ENCODE measurements at regions not wholly inside any gene's neighbourhood (a gene's known extent, or its start where the extent isn't known, plus 50 kb on each side); places are given as distances from the start of the nearest gene placed in this dataset.
A peak's percentile ranks its signal among the peaks of the same experiment; 100 is the strongest.
"Not testable (repeated sequence)": the region's sequence is repeated elsewhere in the genome, so short reads cannot be mapped to it uniquely, and the experiment has no call there.

DNA sequence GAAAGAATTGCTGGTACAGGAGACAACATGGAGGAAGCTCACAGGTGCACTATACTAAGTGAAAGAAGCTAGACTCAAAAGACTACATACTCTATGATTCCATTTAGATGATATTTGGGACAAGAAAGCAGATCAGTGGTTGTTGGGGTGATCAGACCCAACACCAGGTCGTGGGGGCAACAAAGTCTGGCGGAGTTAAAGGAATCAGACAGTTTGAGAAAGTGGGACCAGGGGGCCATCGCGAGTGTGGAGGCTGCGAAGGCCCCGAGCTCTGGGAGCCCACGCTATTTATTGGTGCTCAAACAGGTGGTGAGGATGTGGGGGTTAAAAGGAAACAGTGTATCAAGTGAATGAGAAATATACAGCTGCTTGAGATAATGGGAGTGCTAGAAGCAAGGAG lies 282.8 kb upstream of the SGK1 start:
- DNase-seq: no peak

DNA sequence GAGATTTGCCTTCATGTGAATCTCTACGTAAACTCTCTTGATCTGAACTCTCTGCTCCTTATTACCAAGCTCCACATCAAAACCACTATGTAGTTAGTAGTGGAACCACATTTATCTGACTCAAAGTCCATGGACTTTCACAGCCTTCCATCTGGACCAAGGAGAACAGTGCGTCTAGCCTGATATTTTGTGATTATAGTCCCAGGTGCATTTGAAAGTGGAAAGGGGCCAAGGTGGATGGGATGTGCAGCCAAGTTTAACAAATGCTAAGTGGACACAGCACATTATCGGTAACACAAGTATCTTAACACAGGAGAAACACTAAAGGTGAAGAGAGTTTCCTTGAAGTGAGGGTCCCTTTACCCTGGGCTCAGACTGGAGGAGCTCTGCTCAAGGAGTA lies 281.2 kb upstream of the SGK1 start:
- DNase-seq: no peak

DNA sequence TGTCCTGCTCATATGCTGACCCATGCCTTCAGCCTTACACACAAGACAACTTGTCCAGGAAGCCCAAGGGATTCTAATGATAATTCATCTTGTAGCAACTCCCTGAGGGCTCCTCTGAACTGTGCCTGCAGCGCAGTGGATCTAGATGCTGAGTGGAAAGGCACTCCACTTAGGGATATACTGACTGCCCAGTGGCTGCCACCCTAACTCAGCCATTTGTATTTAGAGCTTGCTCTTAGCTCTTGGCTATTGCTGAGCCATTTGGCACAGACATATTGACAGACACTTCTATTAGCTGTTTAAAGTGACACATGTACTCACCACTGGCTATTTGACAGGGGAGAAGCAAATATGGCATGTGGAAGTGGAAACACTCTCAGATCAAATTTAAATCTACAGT lies 278.3 kb upstream of the SGK1 start:
- DNase-seq: no peak

DNA sequence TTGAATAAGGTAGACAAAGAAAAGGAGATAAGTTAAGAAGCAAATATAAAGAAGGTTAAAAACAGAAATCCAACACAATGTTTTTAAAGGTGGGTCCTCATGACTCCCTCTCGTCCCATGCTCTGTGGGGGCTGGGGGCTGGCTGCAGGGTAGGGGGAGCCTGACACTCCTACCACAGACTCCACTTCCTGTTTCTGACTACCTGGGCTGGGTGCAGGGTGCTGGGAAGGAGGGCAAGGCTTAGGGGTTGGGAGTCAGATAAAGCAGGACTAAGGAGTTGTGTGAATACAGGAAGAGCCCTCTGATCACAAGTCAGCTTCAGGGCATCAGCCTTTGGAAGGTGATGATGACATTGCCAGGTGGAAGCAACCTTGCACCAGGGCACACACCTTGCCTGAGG lies 277.0 kb upstream of the SGK1 start:
- no peak for DNase-seq

DNA sequence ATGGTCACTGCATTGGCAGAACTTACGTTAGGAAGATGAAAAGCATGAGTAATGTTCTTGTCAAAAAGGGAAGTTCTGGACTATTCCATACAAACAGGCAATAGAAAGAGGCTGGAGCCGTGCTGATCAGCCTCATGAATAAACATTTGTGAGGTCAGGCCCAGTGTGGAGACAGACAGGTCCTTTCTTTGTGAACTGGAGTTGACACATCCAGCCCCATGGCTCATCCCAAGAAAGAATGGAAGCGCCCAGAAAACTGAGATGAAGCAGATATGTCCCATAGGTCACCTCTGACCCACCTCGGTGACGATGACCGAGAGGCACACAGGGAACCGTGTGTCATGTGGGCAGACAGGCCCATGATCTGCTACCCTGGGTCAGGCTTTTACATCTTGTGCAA lies 276.0 kb upstream of the SGK1 start:
- DNase-seq: no peak

DNA sequence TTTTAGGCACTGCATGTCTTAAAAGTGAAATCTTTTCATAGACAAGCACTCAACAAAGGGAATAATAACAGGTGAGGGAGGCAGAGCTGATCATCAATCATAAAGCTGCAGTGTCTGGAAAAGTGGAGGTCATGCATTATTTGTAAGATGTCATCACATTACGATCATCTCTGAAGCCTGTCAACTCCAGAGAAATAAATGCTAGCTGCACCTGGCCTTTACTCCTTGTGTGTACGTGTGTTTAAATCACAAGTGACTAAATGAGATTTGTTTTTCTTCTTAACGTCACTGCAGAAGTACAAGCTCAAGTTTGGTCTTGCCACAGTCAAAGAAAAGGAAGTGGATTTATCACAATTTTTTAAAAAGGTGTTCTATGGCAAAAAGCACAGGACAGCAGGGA lies 275.5 kb upstream of the SGK1 start:
- DNase-seq: peak; percentile 30 to 88 (median 72)

DNA sequence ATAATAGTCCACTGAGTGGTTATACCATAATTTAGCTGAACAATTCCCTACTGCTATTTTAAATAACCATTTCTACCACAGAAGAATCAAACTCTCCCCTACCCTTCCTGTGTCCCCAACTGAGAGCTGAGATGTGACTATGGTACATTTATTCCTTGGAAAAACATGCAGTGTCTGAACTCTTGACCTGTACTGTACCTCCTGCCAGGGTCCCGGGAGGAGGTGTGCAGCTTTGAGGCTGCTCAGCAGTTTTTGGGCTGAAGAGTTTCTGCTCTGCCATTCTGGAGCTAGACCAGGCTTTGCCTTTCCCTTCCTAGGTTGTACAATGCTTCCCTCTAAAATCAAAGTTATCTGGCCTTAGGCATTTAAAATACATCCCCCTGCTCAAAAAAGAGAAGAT lies 275.1 kb upstream of the SGK1 start:
- DNase-seq: peak in 1 of 3 experiments; percentile 72

DNA sequence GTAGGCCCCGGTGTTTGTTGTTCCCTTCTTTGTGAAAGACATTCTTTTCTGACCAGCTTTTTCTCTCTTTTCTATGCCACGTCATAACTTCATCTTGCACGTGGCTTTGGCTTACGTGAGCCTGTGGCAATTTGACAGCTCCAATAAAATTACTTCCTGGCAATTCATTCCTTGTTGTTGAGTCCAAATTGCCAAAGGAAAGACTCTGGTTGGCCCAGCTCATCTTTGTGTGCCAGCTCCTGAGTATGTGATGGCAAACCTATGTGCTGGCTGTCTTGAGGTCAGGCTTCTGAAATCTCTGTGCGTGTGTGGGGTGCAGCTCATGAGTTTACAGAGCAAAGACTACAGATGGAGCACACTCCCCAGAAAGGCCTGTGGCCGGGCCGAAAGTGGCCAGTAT lies 272.5 kb upstream of the SGK1 start:
- DNase-seq: no peak

DNA sequence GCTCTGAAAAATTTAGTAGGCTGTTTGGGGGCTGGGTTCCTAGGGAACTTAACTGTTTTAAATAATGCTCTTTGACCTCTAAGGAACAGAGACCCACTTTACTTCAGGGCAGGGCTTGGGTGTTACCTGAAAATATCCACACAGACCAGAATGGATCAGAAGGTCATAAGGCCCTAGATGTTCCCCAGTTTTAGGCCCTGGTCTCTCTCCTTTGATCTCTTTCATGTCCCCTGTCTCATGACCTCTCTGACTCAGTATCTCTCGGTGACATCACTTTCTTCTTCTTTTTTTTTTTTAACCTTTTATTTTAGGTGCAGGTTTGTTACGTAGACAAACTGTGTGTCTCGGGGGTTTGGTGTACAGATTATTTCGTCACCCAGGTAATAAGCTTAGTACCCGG lies 272.1 kb upstream of the SGK1 start:
- no peak for DNase-seq

DNA sequence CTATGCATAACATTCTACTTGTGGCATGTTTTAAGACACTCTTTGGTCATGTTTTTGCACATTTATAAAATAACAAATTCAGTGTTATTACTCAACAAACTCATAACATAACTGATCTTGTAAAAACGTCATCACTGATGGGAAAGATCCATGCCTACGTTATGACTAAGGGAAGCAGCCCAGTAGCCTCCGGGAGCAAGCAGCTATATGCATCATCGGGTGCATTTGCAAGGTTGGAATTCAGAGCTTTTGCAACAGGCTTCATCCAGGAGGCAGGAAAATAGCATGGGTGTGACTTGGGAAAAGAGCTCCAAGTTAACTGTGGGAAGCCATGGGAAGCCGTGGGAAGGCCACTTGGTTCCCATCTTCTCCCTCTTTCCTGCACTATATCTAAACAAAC lies 271.6 kb upstream of the SGK1 start:
- DNase-seq: no peak

DNA sequence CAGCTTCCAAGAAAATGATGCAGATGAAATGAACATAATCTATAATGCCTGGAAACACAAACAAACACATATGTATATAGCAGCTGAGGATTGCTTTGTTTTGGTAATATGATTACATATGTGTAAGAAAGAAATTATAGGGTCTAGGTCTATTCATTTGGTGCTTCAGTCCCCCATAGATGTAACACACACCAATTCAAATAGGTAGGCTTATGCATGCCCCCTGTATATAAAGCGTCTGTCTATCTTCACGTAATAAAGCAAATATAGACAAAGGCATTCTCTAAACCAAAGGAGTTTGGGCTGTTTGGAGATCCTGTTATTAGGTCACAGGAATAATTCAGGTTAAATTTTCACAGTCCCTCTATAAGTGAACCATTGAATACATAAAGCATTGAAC lies 270.4 kb upstream of the SGK1 start:
- no peak for DNase-seq

DNA sequence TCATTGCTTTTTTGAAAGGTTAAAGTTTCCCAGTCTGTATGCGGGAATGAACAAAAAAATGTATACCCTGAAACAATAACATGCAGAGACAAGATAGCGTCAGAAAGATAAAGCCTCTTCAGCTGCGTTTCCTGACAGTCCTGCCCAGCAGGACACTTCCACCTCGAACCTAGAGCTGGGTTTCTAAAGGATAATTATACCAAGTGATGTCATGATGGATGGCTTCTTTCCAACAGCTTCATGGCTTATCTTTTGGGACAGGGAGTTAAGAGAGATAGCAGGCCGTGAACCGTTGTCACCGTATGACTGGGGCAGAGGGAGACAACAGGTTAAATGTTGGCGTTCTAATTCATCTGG lies 267.6 kb upstream of the SGK1 start:
- DNase-seq: peak in 1 of 3 experiments; percentile 55

DNA sequence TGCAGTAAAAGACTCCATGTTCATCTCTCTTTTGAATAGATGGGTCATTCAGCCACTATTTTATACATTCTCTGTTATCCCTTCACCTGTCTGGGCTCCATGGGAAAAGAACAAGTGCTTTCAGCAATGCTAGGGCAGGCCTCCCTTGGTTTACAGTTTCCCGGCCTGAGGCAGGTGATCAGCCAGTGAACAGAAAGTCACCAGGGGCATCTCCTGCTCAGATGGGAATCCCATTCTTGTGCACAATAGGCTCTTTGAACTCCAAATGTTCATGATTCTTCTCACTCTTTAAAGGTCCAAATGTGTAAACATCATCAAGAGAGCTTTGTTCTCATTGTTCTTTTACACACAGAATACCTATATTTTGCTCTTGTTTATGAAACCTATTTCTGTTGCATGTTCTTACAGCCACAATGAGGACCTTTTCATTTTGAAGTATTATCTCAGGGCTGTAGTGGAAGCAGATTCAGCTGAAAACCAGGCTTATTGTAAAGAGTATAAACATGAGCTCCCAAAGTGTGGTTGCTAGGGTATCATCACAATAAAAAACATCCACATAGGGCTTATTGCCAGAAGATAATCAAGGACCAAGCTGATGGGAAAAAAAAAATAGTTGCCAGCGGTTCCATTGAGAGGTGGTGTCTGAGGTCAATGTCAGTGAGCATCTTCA lies 267.1 kb upstream of the SGK1 start:
- peak in 1 of 3 experiments; percentile 55 for DNase-seq

DNA sequence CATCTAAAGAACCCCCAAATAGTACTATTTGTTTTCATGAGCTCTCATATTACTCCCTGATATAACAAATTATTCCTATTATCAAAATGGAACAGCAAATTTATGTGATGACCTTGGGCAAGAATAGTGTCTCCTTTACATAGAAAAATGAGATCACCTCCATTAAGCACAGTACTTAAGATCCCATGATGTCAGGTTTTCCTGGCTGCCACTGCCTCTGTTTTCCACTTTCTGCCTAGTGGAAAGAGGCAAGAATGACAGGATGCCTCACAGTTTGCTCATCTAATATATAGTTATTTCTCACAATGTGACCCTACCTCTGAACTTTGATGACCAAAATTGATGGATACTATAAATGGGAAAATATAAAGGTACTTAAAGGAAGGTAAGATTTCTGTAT lies 260.1 kb upstream of the SGK1 start:
- peak in 1 of 3 experiments; percentile 25 for DNase-seq

DNA sequence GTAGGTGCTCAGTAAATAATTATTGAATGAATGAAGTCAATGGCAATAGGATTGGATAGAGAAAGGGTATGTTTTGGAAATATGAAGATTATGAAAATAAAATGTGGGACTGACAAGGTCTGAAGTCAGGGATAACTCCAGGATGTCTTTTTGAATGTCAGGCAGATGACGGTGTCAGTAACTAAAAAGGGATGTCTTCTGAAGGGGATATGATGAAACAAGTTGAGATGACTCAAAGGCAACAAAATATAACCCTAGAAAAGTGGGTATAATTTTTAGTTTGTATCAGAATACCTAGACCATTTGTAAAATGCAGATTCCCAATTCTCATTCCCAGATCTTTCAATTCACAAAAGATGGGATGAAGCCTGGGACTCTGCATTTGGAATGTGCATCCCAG lies 257.3 kb upstream of the SGK1 start:
- DNase-seq: no peak

DNA sequence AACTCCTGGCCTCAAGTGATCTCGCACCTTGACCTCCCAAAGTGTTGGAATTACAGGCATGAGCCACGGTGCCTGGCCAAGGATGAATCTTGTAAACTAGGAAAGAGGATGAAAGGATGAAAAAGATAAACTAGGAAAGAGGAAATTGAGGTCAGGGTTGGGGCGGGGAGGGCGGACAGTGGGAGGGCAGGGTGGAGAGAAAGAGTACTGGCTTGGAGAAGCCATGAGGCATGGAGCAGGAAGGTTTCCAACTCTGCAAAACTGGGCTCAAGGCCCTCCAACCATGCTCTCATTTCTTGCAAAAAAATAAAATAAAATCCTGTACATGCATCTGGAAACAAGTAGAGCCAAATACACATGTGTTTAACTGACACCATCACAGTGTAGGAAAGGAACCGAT lies 256.6 kb upstream of the SGK1 start:
- DNase-seq: no peak

DNA sequence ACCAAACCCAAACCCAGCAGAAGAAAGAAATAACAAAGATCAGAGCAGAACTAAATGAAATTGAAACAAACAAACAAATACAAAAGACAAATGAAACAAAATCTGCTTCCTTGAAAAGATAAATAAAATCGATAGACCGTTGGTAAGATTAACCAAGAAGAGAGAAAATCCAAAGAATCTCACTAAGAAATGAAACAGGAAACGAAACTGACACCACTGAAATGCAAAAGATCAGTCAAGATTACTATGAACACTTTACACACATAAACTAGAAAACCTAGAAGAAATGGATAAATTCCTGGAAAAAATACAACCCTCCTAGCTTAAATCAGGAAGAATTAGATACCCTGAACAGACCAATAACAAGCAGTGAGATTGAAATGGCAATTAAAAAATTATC lies 252.1 kb upstream of the SGK1 start:
- not testable (repeated sequence) for DNase-seq

DNA sequence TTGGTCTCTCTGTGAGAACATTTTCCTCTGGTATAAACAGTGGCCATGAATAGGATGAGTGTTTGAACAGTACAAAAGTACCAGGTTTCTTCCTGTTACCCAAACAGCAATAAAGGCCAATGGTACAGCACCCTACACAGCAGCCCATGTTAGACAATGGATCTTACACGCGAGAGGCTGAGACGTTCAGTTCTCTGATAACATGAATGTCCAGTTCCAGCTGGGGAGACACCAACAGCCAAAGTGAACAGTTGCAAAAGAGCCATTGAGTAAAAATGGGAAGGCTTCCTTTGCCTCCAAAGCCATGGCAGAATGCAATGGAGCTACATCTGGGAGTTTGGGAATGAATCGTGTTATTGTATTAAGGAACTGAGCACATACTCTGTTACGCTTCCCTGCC lies 246.8 kb upstream of the SGK1 start:
- DNase-seq: peak in 2 of 3 experiments; percentile 30 to 66

DNA sequence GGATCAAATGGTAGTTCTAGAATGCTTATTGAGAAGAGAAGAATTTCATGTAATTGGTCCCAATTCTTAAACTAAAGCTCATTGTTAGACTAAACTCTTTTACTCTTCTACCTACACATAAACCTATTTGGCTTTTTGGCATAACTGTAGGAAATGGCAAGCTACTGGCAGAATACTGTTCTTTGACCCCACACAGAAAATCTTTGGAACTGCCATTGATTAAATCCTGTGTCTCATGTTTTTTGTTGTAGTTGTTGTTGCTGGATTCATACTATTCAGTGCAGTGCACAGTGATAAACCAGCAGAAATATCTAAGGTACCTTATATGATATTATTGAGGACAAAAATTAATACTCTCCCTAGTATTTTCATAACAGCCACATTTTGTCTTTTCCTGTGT lies 242.1 kb upstream of the SGK1 start:
- DNase-seq: no peak

DNA sequence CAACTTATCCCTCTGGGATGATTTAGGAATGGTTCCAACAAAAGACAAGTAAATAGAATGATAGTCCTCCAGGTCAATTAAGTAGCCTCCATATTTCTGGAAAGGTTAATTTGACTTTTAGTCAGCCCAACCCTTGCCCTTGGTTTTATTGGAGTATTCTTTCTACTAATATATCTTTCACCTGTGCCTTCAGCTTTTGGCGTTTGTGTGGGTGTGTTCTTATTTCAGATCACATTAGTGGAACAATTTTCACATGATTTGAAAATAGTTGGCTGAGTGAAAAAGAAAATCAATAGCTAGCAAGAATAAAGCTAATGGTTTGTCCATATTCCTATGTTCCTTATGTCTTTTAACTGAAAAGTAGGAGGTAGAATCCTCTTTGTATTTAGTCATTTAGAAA lies 239.6 kb upstream of the SGK1 start:
- no peak for DNase-seq

DNA sequence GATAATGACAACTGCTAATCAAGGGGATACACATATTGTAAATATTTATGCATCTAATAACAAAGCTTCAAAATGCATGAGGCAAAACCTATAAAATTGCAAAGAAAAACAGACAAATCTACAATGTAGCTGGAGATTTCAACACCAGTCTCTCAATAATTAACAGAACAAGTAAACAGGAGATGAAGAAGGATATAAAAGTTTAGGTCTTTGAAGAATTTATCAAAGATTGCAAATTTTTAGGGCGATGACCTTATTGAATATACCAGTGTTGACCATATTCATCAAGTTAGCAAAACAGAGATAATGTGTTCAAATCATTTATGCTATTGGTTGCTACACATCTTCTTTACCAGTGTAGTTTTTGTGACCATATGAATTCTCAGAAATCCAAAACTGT lies 237.8 kb upstream of the SGK1 start:
- no peak for DNase-seq

DNA sequence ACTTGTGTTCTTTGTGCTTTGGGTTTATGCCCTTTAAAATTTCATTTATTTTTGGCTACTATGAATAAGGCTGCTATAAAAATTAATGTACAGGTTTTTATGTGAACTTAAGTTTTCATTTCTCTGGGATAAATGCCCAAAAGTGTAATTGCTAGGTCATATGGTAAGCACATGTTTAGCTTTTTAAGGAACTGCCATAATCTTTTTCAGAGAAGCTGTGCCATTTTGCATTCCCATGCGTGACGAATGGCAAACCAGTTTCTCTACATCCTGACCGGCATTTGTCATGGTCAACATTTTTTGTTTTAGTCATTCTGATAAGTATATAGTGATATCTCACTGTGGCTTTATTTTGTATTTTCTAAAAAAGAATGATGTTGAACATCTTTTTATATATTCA lies 236.0 kb upstream of the SGK1 start:
- no peak for DNase-seq

DNA sequence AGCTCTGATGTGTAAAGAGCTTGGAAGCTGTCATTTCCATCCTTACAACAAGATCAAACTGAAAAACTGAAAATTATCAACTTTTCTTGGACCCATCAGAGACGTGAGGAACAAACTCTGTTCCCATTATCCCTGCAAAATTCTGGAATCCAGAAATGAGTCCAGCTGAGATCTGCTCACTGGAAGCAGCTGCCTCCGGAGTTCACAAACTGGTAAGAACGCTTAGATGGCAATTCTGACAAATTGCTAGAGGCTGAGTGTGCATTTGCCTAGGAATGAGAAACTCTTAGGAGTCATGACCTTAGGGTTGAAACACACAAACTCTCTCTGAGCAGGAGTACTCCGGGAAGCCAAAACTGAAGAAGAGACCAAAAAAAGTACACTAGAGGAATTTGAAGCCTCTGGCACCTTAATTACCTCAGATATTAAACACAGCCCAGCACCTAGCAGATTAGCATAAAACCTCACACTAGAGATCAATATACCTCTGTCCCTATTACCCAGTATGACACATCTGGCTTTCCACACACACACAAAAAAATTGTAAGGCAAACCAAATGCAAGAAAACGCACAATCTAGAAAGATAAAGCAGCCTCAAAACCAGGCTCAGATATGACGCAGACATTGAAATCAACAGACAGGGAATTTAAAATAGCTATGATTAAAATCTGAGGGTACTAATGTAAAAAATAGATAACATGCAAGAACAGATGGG lies 233.5 kb upstream of the SGK1 start:
- no peak for DNase-seq

DNA sequence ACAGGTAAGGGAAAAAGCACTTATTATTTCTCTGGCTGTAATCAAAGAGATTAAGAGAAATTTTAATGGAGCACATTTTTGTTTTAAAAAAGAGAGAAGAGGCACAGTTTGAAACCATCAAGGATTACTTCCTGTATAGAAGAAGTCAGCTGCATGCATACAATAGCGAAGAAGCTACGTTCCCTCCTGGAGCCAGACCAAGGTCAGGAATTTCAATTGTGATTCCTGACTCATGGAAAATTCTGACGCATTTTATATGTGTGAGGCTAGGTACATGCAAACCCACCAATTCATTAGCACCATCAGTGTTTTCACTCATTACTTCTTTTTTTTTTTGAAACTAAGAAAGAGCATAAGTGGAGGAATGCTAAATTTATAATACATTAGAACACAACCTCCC lies 232.7 kb upstream of the SGK1 start:
- DNase-seq: no peak

DNA sequence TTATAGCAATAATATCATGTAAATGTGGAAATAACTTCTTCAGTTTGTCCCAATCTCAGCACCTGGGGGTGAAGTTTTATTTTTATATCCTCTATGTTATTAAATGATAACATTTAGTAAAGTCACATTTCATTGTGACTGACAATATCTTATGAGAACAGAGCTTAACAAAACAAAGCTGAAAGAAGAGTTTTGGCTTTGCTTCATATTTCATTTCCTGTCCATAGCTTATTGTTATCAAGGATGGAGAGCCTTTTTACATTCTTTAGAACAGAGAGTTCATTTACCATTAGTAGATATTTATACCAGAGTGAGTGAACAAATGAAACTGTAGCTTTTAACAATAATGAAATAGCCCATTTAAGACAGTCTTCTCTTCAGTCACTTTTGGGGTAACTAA lies 231.9 kb upstream of the SGK1 start:
- DNase-seq: no peak

Data from NCI-H1417 (cell line).